Spleen (tissue), 11 donors: ENCODE measurements at regions not wholly inside any gene's neighbourhood (a gene's known extent, or its start where the extent isn't known, plus 50 kb on each side); places are given as distances from the start of the nearest gene placed in this dataset.

Experiments
- DNase-seq: peaks from one replicate; pipeline ENCODE4 v3.0.0-alpha.2; 2020
- H3K27ac ChIP-seq, 8 donors: fragments of 200-600 bp; sonication (generic) in 7 of 8; 1 replicate in 4 of 8; 2 replicates in 4 of 8; pipeline versions ENCODE4 v1.5.0 to v1.8.0; 2016 to 2021; ENCODE audit warnings: inconsistent platforms in 4 of 8, mild to moderate bottlenecking in 4 of 8, moderate library complexity in 1 of 8
- H3K27me3 ChIP-seq, 7 donors: fragments of 200-600 bp; sonication (generic) in 6 of 7; replicated peaks in 1 of 7; 1 replicate in 4 of 7; 2 replicates in 3 of 7; pipeline versions ENCODE4 v1.5.0 to v1.8.0; 2016 to 2021; ENCODE audit warnings: inconsistent platforms in 3 of 7, mild to moderate bottlenecking in 1 of 7
- H3K36me3 ChIP-seq, 6 donors: fragments of 200-600 bp; sonication (generic) in 5 of 6; 1 replicate in 4 of 6; 2 replicates in 2 of 6; pipeline versions ENCODE4 v1.5.0 to v1.8.0; 2016 to 2021; ENCODE audit warnings: inconsistent platforms in 2 of 6
- H3K4me1 ChIP-seq, 6 donors: fragments of 200-600 bp; sonication (generic) in 5 of 6; 1 replicate in 3 of 6; 2 replicates in 3 of 6; pipeline versions ENCODE4 v1.5.0 to v1.8.0; 2016 to 2021; ENCODE audit warnings: inconsistent platforms in 3 of 6
- H3K4me3 ChIP-seq, 8 donors: fragments of 200-600 bp; sonication (generic) in 7 of 8; 1 replicate in 4 of 8; 2 replicates in 4 of 8; pipeline versions ENCODE4 v1.5.0 to v1.8.0; 2016 to 2021; ENCODE audit warnings: inconsistent platforms in 4 of 8, mild to moderate bottlenecking in 4 of 8, moderate library complexity in 2 of 8
- H3K9me3 ChIP-seq, 8 donors: fragments of 200-600 bp; sonication (generic) in 7 of 8; 1 replicate in 4 of 8; 2 replicates in 4 of 8; pipeline versions ENCODE4 v1.5.0 to v1.8.0; 2016 to 2021; ENCODE audit warnings: inconsistent platforms in 4 of 8
- CTCF ChIP-seq, 11 experiments: fragments of 200-600 bp in 7 of 11; fragments of 450-650 bp in 4 of 11; sonication (generic) in 4 of 11; IDR thresholded peaks in 8 of 11; conservative IDR thresholded peaks in 3 of 11; 1 replicate in 7 of 11; 2 replicates in 4 of 11; pipeline versions ENCODE4 v1.4.0 to v1.8.0; 2016 to 2021; ENCODE audit warnings: antibody characterized with exemption in 11 of 11, inconsistent platforms in 4 of 11, mild to moderate bottlenecking in 1 of 11
- POLR2A ChIP-seq, 3 donors: fragments of 450-650 bp; IDR thresholded peaks; one replicate each; pipeline ENCODE4 v1.5.1; 2017; ENCODE audit warnings: antibody characterized with exemption in 3 of 3, mild to moderate bottlenecking in 1 of 3
- POLR2AphosphoS5 ChIP-seq, 3 donors: sonication (generic); formaldehyde crosslinking; IDR thresholded peaks; one replicate each; pipeline ENCODE4 v1.5.1; 2017; ENCODE audit warnings: antibody characterized with exemption in 3 of 3
- WGBS, 5 donors: extraction: QIAGEN DNeasy Blood & Tissue Kit in 3 of 5; methylation state at CpG; one replicate each; pipeline versions ENCODE4 v1.1.5 to v1.1.7; 2013 to 2018; 5-methylcytosine and 5-hydroxymethylcytosine counted together
- intact Hi-C: fragments of 100-400 bp; cut with DNase I; formaldehyde crosslinking; loops from one replicate; pipeline ENCODE4 v1.15.0; 2023; ENCODE audit warnings: low total_unique reads
- donor health status: healthy with polysubstance abuse.
- donor health status: DM: no; HTN: no; CAD: no; lungs with moderate emphysema.
- donor health status: DM: no; HTN: no; CAD: no.
- donor health status: Bipolar disorder and iron deficiency.
- donor health status: healthy.
- donor health status: DM: no; HTN: no; CAD: no.
- donor health status: DM: yes; HTN: yes; CAD: no.

- Histone ChIP-seq H3K27me3 (no peaks in the 10 kb centered on the region), H3K4me3 (no peak overlapping the region), H3K36me3 (no peaks in the 10 kb centered on the region), H3K27ac (no peak overlapping the region), H3K9me3 (no peaks in the 10 kb centered on the region), H3K4me1 (peaks cover 0 to 8% (median 0%) of the 10 kb centered on the region in 6 donors)
- intact Hi-C loops = no loop called here
- 91 to 96% (median 93%) methylated on average over 3 of the region's 3 CpGs for WGBS, 5 donors
- no peak for DNase-seq
- TF ChIP-seq CTCF (IDR thresholded peaks at IDR 0.05 in 8 of 11, conservative IDR thresholded peaks at IDR 0.05 in 3 of 11) (no peak), POLR2A (IDR thresholded peaks at IDR 0.05) (no peak), POLR2AphosphoS5 (IDR thresholded peaks at IDR 0.05) (no peak)
These were observed 503.0 kb downstream of the SPATA31D1 start for GRCh38 chr9:82491604-82492003.

- Histone ChIP-seq H3K9me3 (no peaks in the 10 kb centered on the region), H3K36me3 (no peaks in the 10 kb centered on the region), H3K4me1 (peaks cover 0 to 8% (median 0%) of the 10 kb centered on the region in 6 donors), H3K27me3 (no peaks in the 10 kb centered on the region), H3K27ac (no peak overlapping the region), H3K4me3 (no peak overlapping the region)
- WGBS, 5 donors = 18 to 31% (median 21%) methylated on average over 4 of the region's 4 CpGs
- intact Hi-C loops = no loop called here
- no peak for DNase-seq
- TF ChIP-seq POLR2A (IDR thresholded peaks at IDR 0.05) = no peak
- no peak for TF ChIP-seq POLR2AphosphoS5 (IDR thresholded peaks at IDR 0.05)
- TF ChIP-seq CTCF (IDR thresholded peaks at IDR 0.05 in 8 of 11, conservative IDR thresholded peaks at IDR 0.05 in 3 of 11) = no peak
These were observed 503.7 kb downstream of the SPATA31D1 start for GRCh38 chr9:82492274-82492673.

GRCh38 chr9:82495884-82496777, 507.6 kb downstream of the SPATA31D1 start:
- intact Hi-C loops = no loop called here
- no peaks in the 10 kb centered on the region for H3K27me3 ChIP-seq
- peak; percentile 41 for DNase-seq
- TF ChIP-seq POLR2AphosphoS5 (IDR thresholded peaks at IDR 0.05) = no peak
- TF ChIP-seq CTCF (IDR thresholded peaks at IDR 0.05 in 8 of 11, conservative IDR thresholded peaks at IDR 0.05 in 3 of 11) = no peak
- H3K4me3 ChIP-seq = no peak overlapping the region
- no peaks in the 10 kb centered on the region for H3K4me1 ChIP-seq
- H3K36me3 ChIP-seq = no peaks in the 10 kb centered on the region
- H3K27ac ChIP-seq = no peak overlapping the region
- no peaks in the 10 kb centered on the region for H3K9me3 ChIP-seq
- WGBS, 5 donors = 75 to 83% (median 81%) methylated on average over 16 of the region's 16 CpGs

- H3K36me3 ChIP-seq = no peaks in the 10 kb centered on the region
- TF ChIP-seq POLR2A (IDR thresholded peaks at IDR 0.05) = no peak
- H3K27me3 ChIP-seq = no peaks in the 10 kb centered on the region
- H3K4me3 ChIP-seq = no peak overlapping the region
- WGBS, 5 donors = 81 to 90% (median 83%) methylated on average over 3 of the region's 3 CpGs
- DNase-seq = no peak
- H3K9me3 ChIP-seq = peaks cover 0 to under 1% (median 0%) of the 10 kb centered on the region in 8 donors
- no peak overlapping the region for H3K27ac ChIP-seq
- H3K4me1 ChIP-seq = no peaks in the 10 kb centered on the region
- intact Hi-C loops = no loop called here
These were observed 510.2 kb downstream of the SPATA31D1 start for GRCh38 chr9:82498541-82499317.
